Ureter (tissue), 1 donor: ENCODE measurements at regions not wholly inside any gene's neighbourhood (a gene's known extent, or its start where the extent isn't known, plus 50 kb on each side); places are given as distances from the start of the nearest gene placed in this dataset.
"Not testable (repeated sequence)": the region's sequence is repeated elsewhere in the genome, so short reads cannot be mapped to it uniquely, and the experiment has no call there.

Source experiments
- DNase-seq: peaks from one replicate; pipeline ENCODE4 v3.0.0-alpha.2; 2020; ENCODE audit warnings: low spot score
- donor health status: DM: yes; HTN: yes; CAD: no.

DNA sequence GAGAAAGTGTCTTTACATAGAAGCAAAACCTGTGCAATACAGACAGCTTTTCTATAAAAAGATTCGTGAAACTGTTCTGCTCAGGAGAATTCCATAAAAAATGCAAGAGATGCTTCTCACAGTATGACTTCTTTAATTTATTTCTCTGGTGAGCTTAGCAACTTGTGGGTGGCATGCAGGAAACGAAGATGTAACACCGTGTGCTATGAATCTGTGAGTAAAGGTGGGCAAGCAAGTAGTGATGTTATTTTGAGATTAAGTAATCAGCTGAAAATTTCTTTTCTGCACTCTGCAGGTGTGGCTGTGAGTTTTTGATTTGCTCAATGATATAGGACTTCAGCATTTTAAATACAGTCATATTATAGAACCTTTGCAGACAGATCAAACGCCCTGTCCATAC, 656.8 kb upstream of the NCAM2 start:
- no peak for DNase-seq

DNA sequence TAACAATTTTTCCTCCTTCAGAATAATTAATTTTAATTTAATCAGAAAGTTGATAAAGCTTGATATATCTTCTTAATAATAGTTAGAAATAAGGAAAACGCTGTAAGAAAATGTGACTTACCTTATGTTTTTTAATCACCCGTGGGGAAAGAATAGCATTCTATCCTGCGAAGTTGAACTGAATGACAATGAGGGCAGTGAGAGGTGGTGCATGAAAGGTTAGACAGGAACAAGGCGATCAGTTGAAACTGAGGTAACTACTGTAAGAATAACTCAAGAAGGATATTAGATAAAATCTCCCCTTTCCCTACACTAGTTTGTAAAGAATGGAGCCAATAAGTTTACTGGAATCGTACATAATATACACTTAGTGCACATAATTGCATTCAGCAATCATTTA, 655.0 kb upstream of the NCAM2 start:
- no peak for DNase-seq

DNA sequence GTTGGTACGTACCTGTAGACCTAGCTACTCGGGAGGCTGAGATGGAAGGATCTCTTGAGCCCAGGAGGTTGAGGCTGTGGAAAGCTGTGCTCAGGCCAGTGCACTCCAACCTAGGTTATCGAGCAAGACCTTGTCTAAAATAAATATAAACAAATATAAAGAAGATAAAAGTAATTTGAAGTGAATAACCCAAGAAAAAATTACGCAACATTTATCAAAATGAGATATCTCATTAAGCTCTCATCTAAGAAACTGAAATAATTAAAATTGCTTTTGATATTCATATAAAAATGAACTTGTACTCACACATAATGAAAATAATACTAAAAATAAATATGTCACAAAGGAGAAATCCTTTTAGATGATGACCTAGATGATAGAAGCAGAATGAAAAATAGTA, 647.1 kb upstream of the NCAM2 start:
- no peak for DNase-seq

DNA sequence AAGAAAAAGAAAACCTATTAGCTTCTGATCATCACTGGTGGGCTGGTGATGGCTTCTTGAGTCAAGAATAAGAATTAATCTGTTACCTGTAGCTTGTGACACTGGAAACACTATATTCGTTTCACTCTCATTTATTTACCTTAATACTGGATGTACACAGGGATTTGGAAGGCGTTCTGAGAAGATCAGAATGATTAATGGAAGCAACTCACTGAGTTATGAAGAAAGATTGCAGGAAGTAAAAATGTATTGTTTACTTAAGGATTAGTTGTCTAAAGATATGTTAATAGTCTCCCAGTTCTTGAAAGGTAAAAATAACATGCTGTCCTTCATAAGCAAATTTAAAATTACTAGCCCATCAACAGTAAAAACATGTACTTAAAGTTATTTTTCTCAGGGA, 644.9 kb upstream of the NCAM2 start:
- DNase-seq, result no peak

DNA sequence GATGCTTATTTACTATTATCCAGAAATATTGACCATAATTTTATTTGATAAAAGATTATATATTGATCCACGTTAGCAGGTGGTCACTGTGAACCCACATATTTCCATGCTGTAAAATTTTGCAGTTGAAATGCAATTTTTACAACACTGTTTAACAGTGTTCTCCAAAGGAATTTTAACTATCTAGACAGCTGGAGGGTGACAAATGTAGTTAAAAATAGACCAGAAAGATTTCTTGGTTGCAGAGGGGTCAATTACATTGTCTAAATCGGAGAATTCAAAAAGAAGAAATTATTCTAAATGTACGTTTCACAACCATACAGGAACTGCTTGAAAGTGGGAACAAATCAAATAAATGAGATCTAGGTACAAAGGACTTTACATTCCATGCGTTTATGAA, 625.2 kb upstream of the NCAM2 start:
- DNase-seq, result no peak

DNA sequence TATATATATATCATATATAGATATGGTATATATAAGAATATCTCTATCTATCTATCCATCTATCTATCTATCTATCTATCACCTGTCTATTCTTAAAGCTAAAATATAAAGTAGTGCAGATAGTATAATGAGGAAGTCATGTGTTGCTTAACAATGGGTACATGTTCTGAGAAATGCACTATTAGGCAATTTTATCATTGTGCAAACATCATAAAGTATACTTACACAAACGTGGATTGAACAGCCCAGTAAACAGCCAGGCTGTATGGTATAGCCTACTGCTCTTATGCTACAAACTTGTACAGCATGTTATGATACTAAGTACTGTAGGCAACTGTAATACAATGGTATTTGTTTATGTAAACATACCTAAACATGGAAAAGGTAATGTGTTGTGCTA, 621.0 kb upstream of the NCAM2 start:
- no peak for DNase-seq

DNA sequence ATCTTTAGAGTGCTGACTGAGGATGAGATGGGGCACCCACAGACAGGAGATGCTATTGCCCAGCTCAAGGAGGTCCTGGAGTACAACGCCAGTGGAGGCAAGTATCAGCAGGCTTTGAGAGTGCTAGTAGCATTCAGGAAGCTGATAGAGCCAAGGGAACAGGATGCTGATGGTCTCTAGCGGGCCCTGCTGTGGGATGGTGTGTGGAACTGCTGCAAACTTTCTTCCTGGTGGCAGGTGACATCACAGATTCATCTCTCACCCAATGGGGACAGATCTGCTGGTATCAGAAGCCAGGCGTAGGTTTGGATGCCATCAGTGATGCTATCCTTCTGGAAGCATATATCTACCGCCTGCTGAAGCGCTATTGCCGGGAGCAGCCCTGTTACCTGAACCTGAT, 609.8 kb upstream of the NCAM2 start:
- DNase-seq, result no peak

DNA sequence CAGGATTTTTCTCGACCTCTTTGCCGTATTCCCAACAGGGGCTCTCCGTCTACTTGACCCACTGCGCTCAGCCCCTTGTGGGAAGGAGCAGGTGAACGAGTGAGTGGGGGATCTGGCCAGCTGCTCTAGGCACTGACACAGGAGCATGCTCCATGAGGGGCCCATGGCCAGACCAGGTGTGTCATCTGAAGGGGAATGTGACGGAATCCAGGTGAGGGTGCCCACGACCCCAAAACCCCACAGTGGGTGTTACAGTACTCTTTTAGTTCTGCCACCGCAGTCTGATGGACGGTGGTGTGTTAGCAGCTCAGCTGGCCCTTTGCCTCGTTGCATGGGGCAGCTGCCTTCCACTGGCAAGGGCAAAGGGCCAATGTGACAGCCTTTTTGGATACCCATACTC, 601.4 kb upstream of the NCAM2 start:
- no peak for DNase-seq

DNA sequence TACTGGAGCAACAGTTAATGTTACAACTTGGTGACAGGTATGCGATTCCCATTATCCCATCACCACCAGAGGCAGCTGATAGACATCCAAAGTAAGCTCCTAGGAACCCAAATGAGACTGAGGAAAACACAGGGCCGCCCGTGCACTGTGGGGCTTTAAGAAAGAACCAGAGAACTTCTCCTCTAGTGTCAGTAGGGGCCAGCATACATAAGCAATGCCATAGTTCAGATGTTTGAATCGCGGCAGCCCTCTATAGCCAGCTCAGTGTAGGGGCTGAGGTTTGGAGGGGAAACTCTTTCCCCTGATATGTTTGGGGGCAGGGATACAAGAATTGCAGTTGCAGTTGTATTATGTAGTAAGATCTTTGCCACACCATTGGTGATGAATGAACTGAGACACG, 593.3 kb upstream of the NCAM2 start:
- no peak for DNase-seq

DNA sequence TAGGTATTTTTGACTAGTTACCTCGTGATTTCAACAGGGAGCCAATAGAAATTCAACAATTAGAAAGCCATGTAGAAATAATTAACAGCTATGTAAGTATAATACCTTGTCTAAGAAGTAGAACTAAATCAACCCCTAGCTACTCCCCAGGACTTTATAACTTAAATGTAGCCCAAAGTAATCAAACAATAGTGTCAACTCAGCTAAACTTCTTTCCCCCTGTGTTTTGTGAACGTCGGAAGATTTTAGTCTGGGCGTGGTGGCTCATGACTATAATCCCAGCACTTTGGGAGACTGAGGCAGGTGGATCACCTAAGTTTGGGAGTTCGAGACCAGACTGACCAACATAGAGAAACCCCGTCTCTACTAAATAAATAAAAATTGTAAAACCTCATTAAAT, 579.9 kb upstream of the NCAM2 start:
- no peak for DNase-seq

DNA sequence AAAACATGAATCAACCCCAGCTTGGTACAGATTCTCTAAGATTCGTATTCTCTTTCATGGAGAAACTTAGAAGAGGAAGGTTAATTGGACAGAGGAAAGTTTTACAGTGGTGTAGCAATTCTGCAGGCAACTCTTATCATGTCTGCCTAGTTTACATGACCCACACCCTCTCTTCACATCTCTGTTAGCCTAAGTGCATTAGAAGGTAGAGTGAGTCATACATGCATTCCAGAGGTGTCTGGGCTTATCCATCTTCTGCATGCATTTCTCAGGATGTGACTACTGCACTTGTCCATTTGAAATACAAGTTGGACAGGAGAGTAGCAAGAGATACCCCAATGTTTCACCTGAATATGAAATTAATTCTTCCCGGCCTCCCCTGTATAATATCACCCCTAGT, 578.4 kb upstream of the NCAM2 start:
- no peak for DNase-seq

DNA sequence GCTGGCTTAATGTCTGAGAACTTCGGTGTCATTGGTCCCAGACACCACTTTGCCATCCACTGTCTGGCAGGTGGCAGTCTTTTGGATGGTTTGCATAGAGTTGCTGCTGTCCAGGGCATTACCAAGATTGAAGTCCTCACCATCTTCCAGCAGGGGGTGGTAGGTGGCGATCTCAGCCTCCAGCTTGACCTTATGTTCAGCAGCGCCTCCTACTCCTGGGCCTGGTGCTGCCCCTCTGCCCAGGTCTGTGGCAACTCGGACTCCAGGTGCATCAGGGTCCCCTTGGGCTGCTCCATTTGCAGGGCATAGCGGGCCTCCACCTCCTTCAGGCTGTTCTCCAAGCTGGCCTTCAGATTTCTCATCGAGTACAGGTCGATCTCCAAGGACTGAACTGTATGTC, 573.3 kb upstream of the NCAM2 start:
- no peak for DNase-seq

DNA sequence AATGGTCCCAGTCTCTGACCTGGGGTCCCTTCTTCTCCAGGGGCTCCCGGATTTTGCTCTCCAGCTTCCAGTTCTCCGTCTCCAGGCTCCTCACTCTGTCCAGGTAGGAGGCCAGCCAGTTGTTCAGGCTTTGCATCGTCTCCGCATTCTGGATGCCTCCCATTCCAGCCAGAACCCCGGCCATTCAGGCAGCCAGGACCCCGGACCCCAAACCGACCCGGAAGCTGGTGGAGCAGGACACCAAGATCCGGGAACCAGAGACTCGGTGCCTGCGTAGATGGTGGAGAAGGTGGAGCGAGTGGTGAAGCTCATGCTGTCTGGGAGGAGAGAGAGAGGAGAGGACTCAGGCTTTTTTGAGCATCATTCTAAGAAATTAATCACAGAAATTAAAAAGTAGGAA, 572.4 kb upstream of the NCAM2 start:
- no peak for DNase-seq

DNA sequence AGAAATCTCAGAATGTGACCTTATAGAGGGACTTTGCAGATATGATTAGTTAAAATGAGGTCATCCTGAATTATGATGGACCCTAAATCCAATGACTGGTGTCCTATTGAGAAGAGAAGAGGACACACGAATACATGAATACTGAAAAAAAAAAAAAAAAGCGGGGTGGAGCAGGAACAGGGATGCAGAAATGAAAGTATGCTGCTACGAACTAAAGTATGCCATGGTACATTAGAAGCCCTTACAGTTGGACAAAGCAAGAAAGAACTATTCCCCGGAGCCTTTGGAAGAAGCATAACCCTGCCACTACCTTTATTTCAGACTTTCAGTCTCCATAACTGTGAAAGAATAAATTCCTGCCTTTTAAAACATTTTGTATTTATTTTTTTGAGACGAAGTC, 557.9 kb upstream of the NCAM2 start:
- no peak for DNase-seq

DNA sequence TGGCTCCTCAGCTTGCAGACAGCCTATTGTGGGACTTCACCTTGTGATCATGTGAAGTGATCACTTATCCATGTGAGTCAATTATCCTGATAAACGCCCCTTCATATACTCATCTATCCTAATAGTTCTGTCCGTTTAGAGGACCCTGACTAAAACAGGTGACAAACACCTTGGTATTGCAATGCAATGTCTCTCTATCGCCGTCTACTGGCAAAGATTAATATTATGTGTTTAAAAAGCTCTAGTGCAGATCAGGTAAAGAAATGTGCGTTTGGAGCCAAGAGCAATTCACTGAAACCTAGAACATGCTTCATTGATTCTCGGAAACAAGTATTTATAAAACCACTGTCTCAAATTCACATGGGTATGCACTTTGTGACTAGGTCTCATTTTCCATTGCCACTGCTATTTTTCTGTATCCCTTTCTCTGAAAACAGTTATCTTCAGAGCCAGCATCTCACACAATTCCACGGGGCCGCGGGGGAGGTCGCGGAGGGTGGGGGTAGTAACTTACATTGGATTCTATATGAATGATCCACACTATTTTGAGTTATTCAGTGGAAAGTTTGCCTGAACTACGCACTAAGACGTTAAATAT, 554.6 kb upstream of the NCAM2 start:
- no peak for DNase-seq

DNA sequence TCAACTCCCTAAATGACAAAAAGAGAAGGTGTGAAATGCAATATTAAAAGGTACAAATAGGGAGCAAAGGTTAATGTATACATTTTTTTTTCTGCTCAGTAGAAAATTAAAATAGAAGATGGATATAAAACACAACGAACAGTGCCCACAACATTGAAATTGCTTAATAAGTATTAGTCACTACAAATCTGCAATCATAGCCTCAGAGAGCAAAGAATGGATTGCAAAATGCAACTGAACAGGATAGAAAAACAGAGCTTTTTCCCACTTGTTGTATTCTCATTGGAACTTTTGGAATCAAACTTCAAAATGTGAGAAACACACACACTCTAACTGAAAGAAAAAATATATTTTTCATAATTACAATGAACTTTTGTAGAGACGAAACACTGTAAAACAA, 552.2 kb upstream of the NCAM2 start:
- DNase-seq, result no peak

DNA sequence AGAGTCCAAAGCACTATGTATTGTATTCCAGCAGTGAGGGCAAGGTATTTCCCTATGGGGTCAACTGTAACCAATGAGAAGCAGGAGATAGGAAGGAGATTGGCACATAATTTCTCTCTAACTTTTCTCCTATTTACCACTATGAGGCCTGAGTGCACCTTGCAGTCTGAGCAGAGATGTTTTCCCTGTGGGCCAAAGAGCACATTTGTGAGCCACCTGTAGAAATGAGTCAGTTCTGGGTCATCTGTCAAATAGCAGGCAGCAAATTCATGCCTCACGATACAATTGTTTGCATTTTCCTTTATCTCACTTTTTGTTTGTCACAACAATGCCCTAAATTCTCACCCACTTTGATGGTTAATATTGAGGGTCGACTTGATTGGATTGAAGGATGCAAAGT, 547.2 kb upstream of the NCAM2 start:
- no peak for DNase-seq

DNA sequence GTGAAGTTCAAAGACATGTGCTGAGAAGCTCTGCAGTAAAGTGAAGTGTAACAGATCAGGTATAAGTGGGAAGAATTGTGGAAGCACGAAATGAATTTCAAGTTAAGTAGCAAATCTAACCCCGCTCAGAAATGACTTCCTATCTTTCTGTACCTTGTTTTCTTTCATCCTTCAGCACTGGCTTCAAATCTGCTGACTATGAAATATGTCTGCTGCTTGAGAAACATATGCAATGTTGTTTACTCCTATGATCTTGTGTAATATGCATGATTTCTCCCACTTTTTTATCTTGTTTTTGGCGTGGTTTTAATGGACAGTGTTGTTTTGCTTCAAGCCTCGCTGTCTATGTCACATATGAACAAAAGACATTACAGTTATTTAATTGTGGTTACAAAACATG, 545.3 kb upstream of the NCAM2 start:
- no peak for DNase-seq

DNA sequence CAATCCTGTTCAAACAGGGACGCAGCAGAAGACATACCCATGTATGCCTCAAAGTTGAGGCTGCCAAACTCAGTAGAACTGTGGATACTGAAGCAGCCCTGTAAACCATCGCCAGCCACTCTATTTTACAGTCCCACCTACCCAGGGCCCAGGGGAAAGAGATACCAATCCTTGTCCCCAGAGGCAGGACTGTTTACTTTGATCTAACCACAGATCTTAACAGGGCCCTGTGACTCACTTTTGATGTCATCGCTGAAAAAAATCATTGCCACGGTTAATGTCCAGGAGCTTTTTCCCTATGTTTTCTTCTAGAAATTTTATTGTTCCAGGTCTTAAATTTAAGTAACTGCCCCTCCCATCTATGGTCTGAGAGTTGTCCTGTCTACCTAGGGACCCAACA, 538.4 kb upstream of the NCAM2 start:
- DNase-seq, result no peak

DNA sequence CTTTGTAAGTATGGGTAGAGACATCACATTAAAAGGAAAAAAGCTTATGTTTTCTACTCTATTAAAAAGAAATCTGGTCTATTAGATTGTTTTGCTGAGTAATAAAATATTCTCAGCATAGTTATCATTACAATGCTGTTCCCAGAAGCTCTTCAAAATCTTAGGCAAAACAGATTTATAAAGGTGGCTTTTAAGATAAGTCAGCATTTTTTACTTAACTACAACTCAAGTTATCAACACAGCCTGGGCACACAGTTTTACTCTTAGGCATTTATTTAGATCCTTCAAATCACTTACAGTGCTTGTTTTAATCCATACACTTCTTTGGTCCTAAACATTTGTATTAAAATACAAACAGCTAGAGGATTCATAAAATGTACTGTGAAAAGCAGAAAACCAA, 534.8 kb upstream of the NCAM2 start:
- no peak for DNase-seq

DNA sequence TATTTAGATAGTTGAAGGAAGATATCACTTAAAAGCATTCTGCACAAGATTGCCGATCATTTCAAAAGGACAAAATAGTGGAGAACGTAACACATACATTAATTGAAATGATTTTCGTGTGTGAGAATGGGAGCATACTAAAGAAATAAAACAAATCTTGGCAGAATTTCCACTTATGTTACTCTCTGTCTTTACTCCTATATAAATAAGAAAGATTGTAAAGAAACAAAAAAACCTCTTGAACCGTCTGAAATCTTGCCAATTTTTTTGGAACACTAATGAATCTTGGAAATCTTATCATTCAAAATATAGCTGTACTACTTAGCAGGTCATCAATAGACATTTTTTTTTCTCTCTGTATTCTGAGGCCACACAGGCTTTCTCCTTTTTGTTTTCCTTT, 528.8 kb upstream of the NCAM2 start:
- DNase-seq, result no peak

DNA sequence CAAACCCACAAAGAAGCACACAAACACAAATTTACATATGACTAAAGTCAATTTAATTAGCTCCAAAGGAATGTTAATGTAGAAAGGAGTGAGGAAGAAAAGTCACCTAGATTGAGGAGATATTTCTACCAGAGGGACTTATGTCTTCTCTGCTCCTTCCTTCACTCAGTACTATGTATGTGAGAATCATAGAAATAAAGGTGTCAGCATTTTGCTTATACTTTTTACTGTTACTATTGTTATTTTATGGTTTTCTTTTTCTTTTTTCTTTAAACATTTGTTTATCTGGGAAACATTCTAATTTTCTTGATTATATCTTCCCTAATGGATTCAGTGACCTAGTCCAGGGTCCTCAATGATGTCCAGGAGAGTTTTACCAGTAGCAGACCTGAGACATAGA, 511.9 kb upstream of the NCAM2 start:
- DNase-seq, result no peak

DNA sequence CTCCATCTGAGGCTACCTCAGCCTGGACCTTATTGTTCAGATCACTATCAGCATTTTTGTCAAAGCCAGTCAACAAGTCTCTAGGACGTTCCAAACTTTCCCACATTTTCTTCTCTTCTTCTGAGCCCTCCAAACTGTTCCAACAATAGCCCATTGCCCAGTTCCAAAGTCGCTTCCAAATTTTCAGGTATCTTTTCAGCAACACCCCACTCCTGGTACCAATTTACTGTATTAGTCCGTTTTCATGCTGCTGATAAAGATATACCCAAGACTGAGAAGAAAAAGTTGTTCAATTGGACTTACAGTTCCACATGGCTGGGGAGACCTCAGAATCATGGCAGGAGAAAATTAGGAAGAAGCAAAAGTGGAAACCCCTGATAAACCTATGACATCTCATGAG, 495.3 kb upstream of the NCAM2 start:
- DNase-seq, result not testable (repeated sequence)

DNA sequence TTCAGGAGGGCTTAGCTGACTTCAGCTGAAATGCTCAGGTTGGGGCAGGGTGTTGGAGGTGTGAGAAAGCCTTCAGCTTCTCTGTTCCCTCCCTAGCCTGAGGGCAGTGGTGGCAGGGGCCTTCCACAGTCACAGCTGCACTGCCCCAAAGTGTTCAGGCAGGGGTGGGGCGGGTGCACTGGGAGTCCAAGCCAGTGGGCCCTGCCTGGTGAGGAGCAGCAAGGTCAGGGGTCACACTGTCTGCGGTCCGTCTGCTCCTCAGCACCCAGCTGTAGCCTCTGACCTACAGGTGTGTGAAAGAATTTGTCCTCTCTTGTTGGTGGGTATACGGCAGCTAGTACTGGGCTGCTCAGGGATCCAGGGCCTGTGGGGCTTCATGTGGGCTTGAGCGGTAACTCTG, 490.4 kb upstream of the NCAM2 start:
- no peak for DNase-seq
